BLaER1 treated with 17β-estradiol and CSF1 and Interleukin-3, amounts not matched to agents 10 nM and 100 nM (cell line): ENCODE measurements at regions not wholly inside any gene's neighbourhood (a gene's known extent, or its start where the extent isn't known, plus 50 kb on each side); places are given as distances from the start of the nearest gene placed in this dataset.
A peak's percentile ranks its signal among the peaks of the same experiment; 100 is the strongest.

Source experiments
- H3K27ac ChIP-seq, 11 experiments: shearing (Covaris generic); formaldehyde crosslinking; 2 replicates each; pipeline ENCODE4 v1.8.1; 2022
- H3K27me3 ChIP-seq, 11 experiments: shearing (Covaris generic); formaldehyde crosslinking; 2 replicates each; pipeline ENCODE4 v1.8.1; 2022
- H3K36me3 ChIP-seq, 11 experiments: shearing (Covaris generic); formaldehyde crosslinking; 2 replicates each; pipeline ENCODE4 v1.8.1; 2022
- H3K4me1 ChIP-seq, 10 experiments: shearing (Covaris generic); formaldehyde crosslinking; 2 replicates each; pipeline ENCODE4 v1.8.1; 2022
- H3K4me2 ChIP-seq, 11 experiments: shearing (Covaris generic); formaldehyde crosslinking; 2 replicates each; pipeline ENCODE4 v1.8.1; 2022
- H3K4me3 ChIP-seq, 10 experiments: shearing (Covaris generic); formaldehyde crosslinking; 2 replicates each; pipeline ENCODE4 v1.8.1; 2022
- H3K9ac ChIP-seq, 11 experiments: shearing (Covaris generic); formaldehyde crosslinking; 2 replicates each; pipeline ENCODE4 v1.8.1; 2022
- H3K9me3 ChIP-seq, 11 experiments: shearing (Covaris generic); formaldehyde crosslinking; replicated peaks in 1 of 11; 2 replicates each; pipeline ENCODE4 v1.8.1; 2022
- H4K20me1 ChIP-seq, 11 experiments: shearing (Covaris generic); formaldehyde crosslinking; 2 replicates each; pipeline ENCODE4 v1.8.1; 2022
- Cebpa-rat ChIP-seq, 11 experiments: shearing (Covaris generic); IDR thresholded peaks; 2 replicates each; pipeline ENCODE4 v1.8.1; 2022

DNA sequence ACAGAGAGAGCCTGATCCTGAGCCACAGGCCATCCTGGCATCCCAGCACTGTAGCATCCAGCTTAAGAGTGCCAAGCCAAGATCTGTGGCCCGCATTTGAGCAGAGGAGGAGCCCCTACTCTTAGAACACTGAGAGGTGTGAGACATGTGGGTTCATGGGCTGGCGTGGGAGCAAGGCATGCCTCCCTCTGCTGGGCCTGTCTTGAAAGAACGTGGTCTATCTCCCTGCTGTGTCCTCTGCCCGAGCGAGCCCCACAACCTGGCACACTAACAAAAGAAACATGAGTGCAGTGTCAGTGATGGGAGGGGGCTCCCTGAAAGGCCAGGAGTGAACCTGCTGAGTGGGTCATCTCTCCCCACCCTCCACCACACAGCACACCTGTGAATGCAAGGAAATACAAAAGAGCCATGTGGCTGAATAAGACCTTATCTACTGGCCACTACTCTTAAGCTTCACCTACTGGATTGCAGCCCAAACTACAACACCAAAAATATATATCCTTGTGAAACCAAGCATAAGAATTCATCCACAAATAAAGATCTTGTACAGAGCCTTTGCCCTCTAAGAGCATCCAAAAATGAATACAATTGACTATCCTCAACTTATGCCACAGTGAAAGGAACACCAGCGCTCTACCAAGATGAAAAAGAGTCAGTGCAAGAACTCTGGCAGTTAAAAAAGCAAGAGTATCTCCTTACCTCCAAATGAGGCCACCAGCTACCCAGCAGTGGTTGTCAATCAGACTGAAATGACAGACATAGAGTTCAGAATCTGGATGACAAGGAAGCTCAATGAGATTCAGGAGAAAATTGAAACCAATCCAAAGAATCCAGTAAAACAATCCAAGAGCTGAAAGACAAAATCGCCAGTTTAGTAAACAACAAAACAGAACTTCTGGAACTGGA lies 259.4 kb upstream of the DAB1 start:
- Histone ChIP-seq H3K36me3 (no peaks in the 10 kb centered on the region), H3K4me2 (no peak overlapping the region), H4K20me1 (no peaks in the 10 kb centered on the region), H3K9ac (no peak overlapping the region), H3K4me3 (no peak overlapping the region), H3K27me3 (no peaks in the 10 kb centered on the region), H3K9me3 (peaks cover 10 to 40% (median 24%) of the 10 kb centered on the region in 11 experiments), H3K4me1 (peaks cover 0 to 8% (median 0%) of the 10 kb centered on the region in 10 experiments; a peak in 5 of 20 replicates), H3K27ac (no peak overlapping the region)
- TF ChIP-seq Cebpa-rat (IDR thresholded peaks at IDR 0.05) = no peak

DNA sequence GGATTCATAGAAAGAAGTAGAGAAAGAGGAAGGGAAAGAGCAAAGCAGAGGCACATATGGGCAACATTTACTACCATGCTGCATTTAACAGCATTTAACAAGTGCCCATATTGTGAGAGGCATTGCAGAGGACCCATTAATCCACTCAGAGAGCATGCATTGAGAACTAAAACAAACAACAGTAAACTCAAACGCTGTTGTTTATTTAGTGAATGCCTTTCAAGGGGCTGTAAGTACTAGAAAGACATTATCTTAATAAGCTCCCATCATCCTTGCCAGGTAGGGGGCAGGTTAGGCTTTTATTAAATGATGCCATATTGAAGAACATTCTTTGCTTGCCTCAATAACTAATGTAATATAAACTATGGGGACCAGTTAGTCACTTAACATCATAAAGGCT lies 254.3 kb upstream of the DAB1 start:
- Histone ChIP-seq H3K27me3 (no peaks in the 10 kb centered on the region), H3K9me3 (peaks cover 0 to 8% (median 0%) of the 10 kb centered on the region in 11 experiments; a peak in 5 of 22 replicates), H3K9ac (no peak overlapping the region), H3K4me2 (no peak overlapping the region), H3K4me1 (peaks cover 0 to 8% (median 6%) of the 10 kb centered on the region in 10 experiments; a peak in 7 of 20 replicates), H3K36me3 (no peaks in the 10 kb centered on the region), H4K20me1 (no peaks in the 10 kb centered on the region), H3K27ac (no peak overlapping the region), H3K4me3 (no peak overlapping the region)
- no peak for TF ChIP-seq Cebpa-rat (IDR thresholded peaks at IDR 0.05)

DNA sequence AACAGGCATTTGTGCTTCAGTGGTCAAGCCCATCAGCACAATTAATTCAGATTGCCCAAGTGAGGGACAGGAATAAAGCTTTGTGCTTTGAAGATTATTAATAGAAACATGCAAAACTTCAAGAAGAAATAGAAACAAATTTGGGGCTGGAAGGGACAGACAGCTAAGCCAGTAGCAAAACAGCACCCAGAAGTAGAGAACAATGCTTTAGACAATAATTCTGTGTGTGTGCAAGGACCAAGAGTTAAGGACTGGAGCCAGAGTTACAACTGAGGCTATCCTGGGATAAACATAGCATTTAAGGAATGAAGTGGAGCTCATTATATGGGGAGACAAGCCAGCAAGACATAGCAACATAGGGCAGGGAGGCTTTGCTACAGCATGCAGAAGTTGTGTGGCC lies 251.9 kb upstream of the DAB1 start:
- Histone ChIP-seq H3K4me3 (no peak overlapping the region), H3K36me3 (no peaks in the 10 kb centered on the region), H3K4me2 (no peak overlapping the region), H3K9ac (no peak overlapping the region), H3K27me3 (no peaks in the 10 kb centered on the region), H3K9me3 (no peaks in the 10 kb centered on the region), H3K4me1 (peaks cover 0 to 8% (median 4%) of the 10 kb centered on the region in 10 experiments; a peak in 7 of 20 replicates), H4K20me1 (no peaks in the 10 kb centered on the region), H3K27ac (no peak overlapping the region)
- no peak for TF ChIP-seq Cebpa-rat (IDR thresholded peaks at IDR 0.05)

DNA sequence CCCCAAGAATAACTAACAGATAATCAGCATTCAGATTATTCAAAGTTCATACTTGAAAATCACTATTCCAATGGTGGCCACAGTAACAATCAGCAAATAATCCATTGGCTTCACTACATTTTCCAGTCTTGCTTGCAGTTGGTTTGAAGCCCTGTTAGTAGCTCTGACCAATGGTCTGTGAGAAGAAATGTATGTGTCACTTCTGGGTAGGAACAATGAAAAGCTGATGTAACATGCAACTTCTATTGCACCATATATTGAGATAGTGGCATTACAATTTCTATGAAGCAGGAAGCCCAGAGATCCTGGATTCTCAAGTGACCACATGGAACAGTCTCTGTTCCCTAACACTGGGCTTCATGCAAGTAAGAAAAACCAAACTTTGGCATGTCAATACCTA lies 250.9 kb upstream of the DAB1 start:
- no peak for TF ChIP-seq Cebpa-rat (IDR thresholded peaks at IDR 0.05)
- Histone ChIP-seq H3K4me1 (peaks cover 0 to 8% (median 0%) of the 10 kb centered on the region in 10 experiments; a peak in 2 of 20 replicates), H3K4me2 (0 out of 22 replicates have a peak overlapping the region, but pooled peaks of 1 of the 11 experiments have one; percentile 2), H3K27me3 (no peaks in the 10 kb centered on the region), H3K9ac (no peak overlapping the region), H3K27ac (no peak overlapping the region), H3K9me3 (no peaks in the 10 kb centered on the region), H3K36me3 (no peaks in the 10 kb centered on the region), H3K4me3 (no peak overlapping the region), H4K20me1 (no peaks in the 10 kb centered on the region)

DNA sequence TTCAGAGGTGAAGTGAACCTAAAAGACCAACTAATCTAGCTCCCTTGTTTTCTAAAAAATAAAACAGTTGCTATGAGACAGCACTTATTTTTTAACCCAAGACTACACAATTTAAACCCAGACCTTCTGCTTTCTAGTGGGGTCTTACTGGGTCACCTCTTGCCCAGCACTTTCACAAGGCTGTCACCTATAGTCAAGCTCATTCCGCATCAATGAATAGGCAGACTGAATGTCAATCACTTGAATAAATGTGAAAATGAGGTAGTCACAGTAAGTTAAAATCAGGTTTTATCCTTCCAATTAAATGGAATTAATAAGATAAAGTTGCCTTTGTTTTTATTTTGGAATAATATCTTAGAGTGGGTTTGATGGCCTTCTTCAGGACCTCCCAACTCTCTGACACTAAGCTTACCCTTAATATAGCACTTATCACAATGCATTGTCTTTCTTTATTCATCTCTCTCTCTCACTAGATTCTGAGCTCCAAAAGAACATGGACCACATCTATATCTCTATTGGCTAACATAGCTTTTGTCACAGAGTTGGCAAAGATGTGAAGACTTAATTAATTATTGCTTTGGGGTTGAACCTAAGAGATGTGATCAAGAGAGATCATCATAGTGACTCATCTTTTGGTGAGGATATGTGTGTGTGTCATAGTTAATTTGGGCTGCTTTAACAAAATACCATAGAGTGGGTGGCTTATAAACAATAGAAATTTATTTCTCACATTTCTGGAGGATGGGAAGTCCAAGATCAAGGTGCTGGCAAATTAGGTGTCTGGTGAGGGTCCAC lies 248.7 kb upstream of the DAB1 start:
- no peaks in the 10 kb centered on the region for H3K27me3 ChIP-seq
- H3K9ac ChIP-seq = no peak overlapping the region
- TF ChIP-seq Cebpa-rat (IDR thresholded peaks at IDR 0.05) = no peak
- H3K4me1 ChIP-seq = peaks cover 0 to 8% (median 0%) of the 10 kb centered on the region in 10 experiments; a peak in 2 of 20 replicates
- H3K4me3 ChIP-seq = no peak overlapping the region
- H3K9me3 ChIP-seq = no peaks in the 10 kb centered on the region
- H3K27ac ChIP-seq = no peak overlapping the region
- no peak overlapping the region for H3K4me2 ChIP-seq
- H3K36me3 ChIP-seq = no peaks in the 10 kb centered on the region
- H4K20me1 ChIP-seq = no peaks in the 10 kb centered on the region

DNA sequence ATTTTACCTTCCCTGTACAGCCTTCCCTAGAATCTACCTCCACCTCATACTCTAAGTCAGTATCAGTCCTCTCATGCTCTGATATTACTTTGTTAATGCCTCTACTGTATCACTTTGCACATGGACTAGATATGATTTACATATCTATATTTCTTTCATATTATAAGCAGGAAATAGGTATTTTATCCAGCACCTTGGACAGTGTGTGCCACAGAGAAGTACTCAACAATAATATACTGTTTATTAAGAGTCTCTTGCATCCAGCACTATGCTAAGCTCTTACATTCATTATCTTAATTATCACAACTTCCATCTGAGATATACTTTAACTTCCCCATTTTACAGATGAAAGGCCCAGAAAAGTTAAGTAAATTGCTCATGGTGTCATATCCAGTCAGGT lies 247.9 kb upstream of the DAB1 start:
- no peak for TF ChIP-seq Cebpa-rat (IDR thresholded peaks at IDR 0.05)
- no peaks in the 10 kb centered on the region for H3K27me3 ChIP-seq
- H3K9ac ChIP-seq = no peak overlapping the region
- H3K36me3 ChIP-seq = no peaks in the 10 kb centered on the region
- H3K9me3 ChIP-seq = no peaks in the 10 kb centered on the region
- no peak overlapping the region for H3K4me2 ChIP-seq
- no peak overlapping the region for H3K4me3 ChIP-seq
- H3K4me1 ChIP-seq = peaks cover 0 to 8% (median 0%) of the 10 kb centered on the region in 10 experiments; a peak in 2 of 20 replicates
- no peaks in the 10 kb centered on the region for H4K20me1 ChIP-seq
- H3K27ac ChIP-seq = no peak overlapping the region

DNA sequence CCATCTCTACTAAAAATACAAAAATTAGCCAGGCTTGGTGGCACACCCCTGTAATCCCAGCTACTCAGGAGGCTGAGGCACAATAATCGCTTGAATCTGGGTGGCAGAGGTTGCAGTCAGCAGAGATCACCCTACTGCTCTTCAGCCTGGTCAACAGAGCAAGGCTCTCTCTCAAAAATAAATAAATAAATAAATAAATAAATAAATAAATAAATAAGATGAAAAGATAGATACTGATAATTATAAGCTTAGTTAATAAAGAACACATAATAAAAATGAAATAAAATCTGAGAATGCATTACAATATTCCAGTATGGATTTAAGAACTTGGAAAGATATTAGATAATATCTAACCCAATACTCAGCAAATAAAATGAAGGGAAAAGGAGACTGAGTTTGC lies 235.9 kb upstream of the DAB1 start:
- Histone ChIP-seq H3K36me3 (no peaks in the 10 kb centered on the region), H3K27me3 (no peaks in the 10 kb centered on the region), H3K9me3 (0 out of 22 replicates have a peak, but pooled peaks cover 0 to 3% (median 0%) of the 10 kb centered on the region in 11 experiments), H3K4me2 (no peak overlapping the region), H3K4me3 (no peak overlapping the region), H3K27ac (no peak overlapping the region), H4K20me1 (no peaks in the 10 kb centered on the region), H3K9ac (no peak overlapping the region), H3K4me1 (peaks cover 0 to 18% (median 0%) of the 10 kb centered on the region in 10 experiments; a peak in 3 of 20 replicates)
- TF ChIP-seq Cebpa-rat (IDR thresholded peaks at IDR 0.05) = no peak

DNA sequence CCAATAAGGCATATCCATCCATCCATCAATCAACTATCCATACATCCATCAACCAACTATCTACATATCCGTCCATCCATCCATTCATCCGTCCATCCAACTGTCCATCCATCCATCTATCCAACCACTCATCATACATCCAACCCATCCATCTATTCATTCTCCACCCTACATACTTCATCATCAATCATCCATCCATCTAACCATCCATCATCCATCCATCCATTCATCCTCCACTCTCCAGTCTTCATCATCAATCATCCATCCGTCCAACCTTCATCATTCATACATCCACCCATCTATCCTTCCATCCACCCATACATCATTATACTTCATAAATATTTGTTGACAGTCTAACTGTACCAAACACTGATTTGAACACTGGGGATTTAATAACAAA lies 231.3 kb upstream of the DAB1 start:
- 0 out of 22 replicates have a peak, but pooled peaks cover 0 to 3% (median 0%) of the 10 kb centered on the region in 11 experiments for H3K9me3 ChIP-seq
- H3K36me3 ChIP-seq = no peaks in the 10 kb centered on the region
- no peak for TF ChIP-seq Cebpa-rat (IDR thresholded peaks at IDR 0.05)
- H3K4me2 ChIP-seq = no peak overlapping the region
- H3K27me3 ChIP-seq = no peaks in the 10 kb centered on the region
- no peak overlapping the region for H3K27ac ChIP-seq
- no peak overlapping the region for H3K4me3 ChIP-seq
- H3K9ac ChIP-seq = no peak overlapping the region
- H3K4me1 ChIP-seq = no peaks in the 10 kb centered on the region
- no peaks in the 10 kb centered on the region for H4K20me1 ChIP-seq

DNA sequence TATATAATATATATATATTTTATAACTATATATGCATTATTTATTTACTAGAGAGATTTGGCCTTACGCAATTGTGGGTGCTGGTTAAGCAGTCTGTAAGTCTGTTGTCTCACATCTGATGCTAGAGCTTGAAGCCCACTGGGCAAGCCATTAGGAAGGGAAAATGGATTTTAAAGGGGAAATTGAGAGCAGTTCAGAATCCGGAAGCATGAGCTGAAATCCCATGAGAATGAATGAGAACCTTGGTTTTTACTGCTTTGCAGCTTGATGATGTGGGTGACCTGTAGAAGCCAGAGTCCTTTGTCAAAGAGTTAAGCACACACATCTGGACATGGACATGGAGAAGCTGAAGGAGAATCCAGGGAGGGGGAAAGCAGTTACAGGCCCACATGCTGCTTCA lies 220.8 kb upstream of the DAB1 start:
- Histone ChIP-seq H3K4me2 (no peak overlapping the region), H3K9ac (no peak overlapping the region), H3K9me3 (no peaks in the 10 kb centered on the region), H3K27me3 (no peaks in the 10 kb centered on the region), H3K27ac (no peak overlapping the region), H3K4me1 (peaks cover 0 to 8% (median 1%) of the 10 kb centered on the region in 10 experiments; a peak in 8 of 20 replicates), H3K4me3 (no peak overlapping the region), H3K36me3 (no peaks in the 10 kb centered on the region), H4K20me1 (no peaks in the 10 kb centered on the region)
- TF ChIP-seq Cebpa-rat (IDR thresholded peaks at IDR 0.05) = no peak
